Left colon (tissue), 2 donors: ENCODE measurements at regions not wholly inside any gene's neighbourhood (a gene's known extent, or its start where the extent isn't known, plus 50 kb on each side); places are given as distances from the start of the nearest gene placed in this dataset.

Experiments used
- ATAC-seq: fragments of 200-7000 bp; cut with Tn5 transposase; one replicate; pipeline ENCODE4 v1.9.1; 2020; ENCODE audit warnings: mild to moderate bottlenecking, moderate library complexity
- DNase-seq, 2 donors: peaks; one replicate each; pipeline ENCODE4 v3.0.0-alpha.2; 2020
- intact Hi-C, 2 donors: fragments of 100-400 bp; cut with DNase I in 1 of 2; cut with micrococcal nuclease in 1 of 2; formaldehyde crosslinking; loops; one replicate each; pipeline versions ENCODE4 v1.11.2 to v1.14.0; 2022; cut with DNase I, micrococcal nuclease
- donor health status: DM: no; HTN: no; CAD: no.
- donor health status: DM: yes; HTN: yes; CAD: no.

GRCh38 chr7:73976761-73977618 is 51.0 kb upstream of the ELN start:
- intact Hi-C loops, result no loop called here
- DNase-seq (no peak), ATAC-seq (no peak)

GRCh38 chr7:73977619-73978618 is 50.1 kb upstream of the ELN start:
- DNase-seq, result peak; percentile 62 to 63
- ATAC-seq, result peak; percentile 62
- intact Hi-C loops, result no loop called here
